ENCODE measurements at regions not wholly inside any gene's neighbourhood (a gene's known extent, or its start where the extent isn't known, plus 50 kb on each side); places are given as distances from the start of the nearest gene placed in this dataset.

DNA sequence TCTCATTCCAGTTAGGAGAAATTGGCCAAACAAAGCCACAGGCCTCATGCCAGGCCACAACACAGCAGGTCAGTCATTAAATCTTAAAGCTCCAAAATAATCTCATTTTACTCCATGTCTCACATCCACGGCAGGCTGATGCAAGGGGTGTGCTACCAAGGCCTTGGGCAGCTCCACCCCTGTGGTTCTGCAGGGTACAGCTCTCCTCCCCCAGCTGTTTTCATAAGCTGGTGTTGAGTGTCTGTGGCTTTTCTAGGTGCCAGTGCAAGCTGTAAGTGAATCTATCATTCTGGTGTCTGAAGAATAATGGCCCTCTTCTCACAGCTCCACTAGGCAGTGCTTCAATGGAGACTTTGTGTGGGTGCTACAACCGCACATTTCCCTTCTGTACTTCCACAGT, 949.2 kb downstream of the TECRL start:
- no peak for FAIRE-seq

- no peak for FAIRE-seq
These were observed 949.9 kb downstream of the TECRL start for GRCh38 chr4:63459329-63459728.

- FAIRE-seq = no peak
These were observed 951.2 kb downstream of the TECRL start for GRCh38 chr4:63458010-63458409.

- no peak for FAIRE-seq
These were observed 969.0 kb downstream of the TECRL start for GRCh38 chr4:63440236-63440635.

GRCh38 chr4:63430105-63430504, 979.1 kb downstream of the TECRL start:
- FAIRE-seq = no peak

- no peak for FAIRE-seq
These were observed 1013.0 kb downstream of the TECRL start for GRCh38 chr4:63396269-63396668.

DNA sequence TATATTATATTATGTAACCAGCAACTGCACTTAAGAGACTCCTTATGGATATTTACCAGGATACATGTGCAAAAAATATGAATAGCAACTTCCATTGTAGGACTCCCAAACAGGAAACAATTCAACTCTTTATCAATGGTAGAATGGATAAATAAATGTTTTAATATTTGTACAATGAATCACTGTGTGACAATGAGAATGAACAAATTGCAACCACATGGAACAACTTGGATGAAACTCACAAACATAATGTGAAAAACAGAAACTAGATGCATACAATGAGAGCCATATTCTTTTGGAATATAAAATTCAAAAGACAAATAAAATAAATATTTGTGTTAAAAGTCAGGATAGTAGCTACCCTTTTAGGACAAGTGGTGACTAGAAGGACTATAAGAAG, 1015.7 kb downstream of the TECRL start:
- FAIRE-seq = no peak

DNA sequence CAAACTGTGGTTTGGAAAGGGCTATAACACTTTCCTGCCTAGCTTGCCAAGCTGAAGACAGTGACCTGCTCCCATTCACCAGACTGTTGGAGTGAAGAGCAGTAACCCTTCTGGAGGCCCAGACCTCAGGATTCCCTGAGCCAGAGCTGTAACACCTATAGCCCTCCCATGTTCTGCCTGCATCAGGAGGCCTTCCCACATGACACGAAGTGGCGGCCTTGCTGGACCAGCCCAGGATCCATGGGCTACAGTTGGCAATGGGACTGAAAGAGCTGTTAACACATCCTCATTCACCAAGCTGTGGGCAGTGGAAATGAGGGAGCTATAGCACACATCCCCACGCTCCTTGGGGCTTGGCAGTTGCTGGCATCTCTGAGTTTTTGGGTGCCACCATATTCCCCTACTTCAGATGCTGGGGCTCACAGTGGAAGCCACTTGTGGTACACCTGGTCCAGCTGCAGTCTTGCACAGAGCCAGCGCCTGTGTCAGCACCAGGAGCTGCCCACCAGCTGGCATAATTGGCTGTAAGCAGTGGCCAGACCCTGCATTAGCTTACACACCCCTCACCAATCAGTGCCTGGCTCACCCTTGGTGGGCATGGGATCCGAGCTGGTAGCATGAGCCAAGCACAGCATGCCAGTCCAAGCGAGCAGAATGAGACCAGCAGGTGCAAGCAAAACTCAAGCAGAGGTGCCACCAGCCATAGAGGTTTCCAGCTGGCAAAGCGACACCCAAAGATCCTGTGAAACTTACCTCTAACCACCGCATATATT, 1029.3 kb downstream of the TECRL start:
- no peak for FAIRE-seq

GRCh38 chr4:63371001-63371400, 1038.2 kb downstream of the TECRL start:
- no peak for FAIRE-seq

DNA sequence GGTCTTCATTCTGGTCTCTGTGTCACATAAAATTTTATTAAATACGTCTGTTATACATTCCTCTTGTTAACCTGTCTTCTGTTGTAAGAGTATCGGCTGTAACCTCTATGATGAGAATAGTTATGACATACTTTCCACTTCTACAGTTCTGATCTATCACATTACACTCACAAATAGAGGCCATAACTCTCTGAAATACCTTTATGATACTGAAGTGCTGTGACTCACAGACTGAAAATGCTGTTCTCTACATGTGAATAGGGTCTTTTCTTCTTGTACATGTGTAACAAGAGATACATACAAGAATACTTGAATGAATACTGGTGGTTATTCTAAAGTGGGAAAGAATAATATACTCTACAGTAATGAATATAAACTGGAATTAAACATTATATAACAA, 1047.6 kb downstream of the TECRL start:
- FAIRE-seq = no peak

- FAIRE-seq = no peak
These were observed 1048.2 kb downstream of the TECRL start for GRCh38 chr4:63361066-63361465.

DNA sequence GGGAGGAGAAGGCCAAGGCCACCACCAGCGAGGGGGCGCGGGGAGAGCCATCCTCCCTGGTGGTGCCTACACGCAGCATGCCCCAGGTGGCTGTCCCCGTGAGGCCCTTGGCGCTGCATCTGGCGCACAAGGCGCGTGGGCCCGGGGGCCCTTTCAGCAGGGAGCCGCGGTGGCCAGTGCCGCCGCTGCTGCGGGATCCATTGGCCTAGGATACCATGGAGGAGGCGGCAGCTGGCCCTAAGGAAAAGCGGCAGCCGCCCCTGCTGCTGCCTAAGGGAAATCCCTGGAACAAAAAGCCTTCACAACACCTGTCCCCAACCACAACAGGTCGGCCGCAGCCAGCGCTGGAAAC, 1059.6 kb downstream of the TECRL start:
- FAIRE-seq = no peak

GRCh38 chr4:63348735-63349673, 1060.2 kb downstream of the TECRL start:
- no peak for FAIRE-seq

DNA sequence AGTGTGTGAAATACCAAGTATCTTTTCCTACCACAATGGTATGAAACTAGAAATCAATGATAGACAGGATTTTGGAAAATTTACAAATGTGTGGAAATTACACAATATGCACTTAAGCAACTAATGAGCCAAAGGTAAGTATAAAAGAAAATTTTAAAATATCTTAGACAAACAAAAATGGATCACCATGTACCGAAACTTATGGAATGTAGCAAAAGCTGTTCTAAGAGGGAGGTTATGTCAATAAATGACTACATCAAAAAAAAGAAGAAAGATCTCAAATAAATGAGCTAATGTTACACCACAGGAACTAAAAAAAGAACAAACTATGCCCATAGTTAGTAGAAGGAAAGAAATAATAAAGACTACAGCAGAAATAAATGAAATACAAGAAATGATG, 1084.1 kb downstream of the TECRL start:
- no peak for FAIRE-seq

GRCh38 chr4:63316633-63317032, 1092.6 kb downstream of the TECRL start:
- FAIRE-seq = no peak

DNA sequence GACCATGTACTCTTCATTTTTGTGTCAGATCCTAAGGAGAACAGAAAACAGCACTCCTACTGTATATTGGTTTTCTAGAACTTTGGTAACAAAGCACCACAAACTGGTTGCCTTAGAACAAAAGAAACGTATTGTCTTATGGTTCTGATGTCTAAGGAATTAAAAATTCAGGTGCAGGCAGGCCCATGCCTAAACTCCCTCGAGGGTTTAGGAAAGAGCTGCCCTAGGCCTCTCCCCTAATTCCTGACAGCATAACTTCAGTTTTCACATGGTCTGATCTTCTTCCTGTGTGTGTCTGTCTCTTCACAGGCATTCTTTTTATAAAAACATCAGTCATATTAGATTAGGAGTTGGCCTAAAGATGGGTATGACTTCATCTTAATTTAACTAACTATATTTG, 1093.6 kb downstream of the TECRL start:
- no peak for FAIRE-seq

GRCh38 chr4:63308697-63309096, 1100.6 kb downstream of the TECRL start:
- no peak for FAIRE-seq

DNA sequence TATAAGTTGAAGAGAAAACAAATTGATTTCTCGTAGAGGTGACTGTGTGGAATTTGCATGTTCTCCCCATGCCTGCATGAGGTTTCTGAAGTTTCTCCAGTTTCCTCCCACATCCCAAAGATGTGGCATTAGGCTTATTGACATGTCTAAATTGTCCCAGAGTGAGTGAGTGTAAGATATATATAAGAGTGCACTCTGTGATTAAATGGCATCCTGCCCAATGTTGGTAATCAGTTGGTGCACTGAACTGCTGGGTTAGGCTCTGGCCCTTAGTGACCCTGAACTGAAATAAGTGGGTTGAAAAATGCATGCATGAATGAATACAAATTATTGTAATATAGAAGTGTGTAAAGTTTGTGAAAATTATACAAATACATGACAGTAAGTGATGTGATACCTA, 1106.5 kb downstream of the TECRL start:
- FAIRE-seq = no peak

GRCh38 chr4:63302078-63302477, 1107.2 kb downstream of the TECRL start:
- FAIRE-seq = no peak

DNA sequence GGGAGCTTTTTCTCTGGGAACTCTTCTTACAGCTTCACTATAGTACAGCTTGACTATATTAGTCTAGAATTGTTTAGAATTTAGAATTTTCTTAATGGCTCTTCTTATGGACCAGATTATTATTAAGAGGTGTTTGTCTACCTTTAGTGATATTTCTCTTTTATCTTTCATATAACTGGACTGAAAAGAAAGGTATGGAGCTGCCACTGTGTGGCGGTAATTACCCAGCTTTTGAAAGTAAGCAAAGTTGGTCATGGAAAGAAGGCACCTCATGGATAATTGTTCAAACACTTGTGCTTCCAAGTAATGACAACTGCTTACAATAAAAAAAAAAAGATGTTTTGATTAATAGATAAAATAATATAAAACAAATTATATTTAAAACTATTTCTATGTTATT, 1112.5 kb downstream of the TECRL start:
- no peak for FAIRE-seq

DNA sequence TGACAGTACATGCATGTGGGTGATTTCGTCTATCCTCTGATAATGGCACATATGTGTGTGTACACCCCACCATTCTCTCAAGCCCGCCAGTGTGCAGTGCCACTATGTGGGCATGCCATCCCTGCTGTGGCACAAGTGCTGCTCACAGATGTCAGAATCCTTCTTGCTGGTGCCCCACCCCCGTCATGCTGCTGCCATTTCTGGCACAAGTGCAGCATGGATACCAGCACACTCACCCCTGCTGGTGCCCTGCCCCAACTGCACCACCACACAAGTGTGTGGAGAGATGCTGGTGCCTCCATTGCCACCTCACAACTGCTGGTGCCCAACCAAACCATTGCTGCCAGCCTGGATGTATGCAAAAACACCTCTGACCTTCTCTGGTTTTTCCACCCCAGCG, 1133.8 kb downstream of the TECRL start:
- FAIRE-seq = no peak

- FAIRE-seq = no peak
These were observed 1140.1 kb downstream of the TECRL start for GRCh38 chr4:63269156-63269555.

GRCh38 chr4:63233671-63234070, 1175.6 kb downstream of the TECRL start:
- FAIRE-seq = no peak

GRCh38 chr4:63232058-63232457, 1177.2 kb downstream of the TECRL start:
- FAIRE-seq = no peak

Measured in endometrium (tissue), 2 donors.